Transverse colon (tissue), 3 donors: ENCODE measurements at regions not wholly inside any gene's neighbourhood (a gene's known extent, or its start where the extent isn't known, plus 50 kb on each side); places are given as distances from the start of the nearest gene placed in this dataset.

Experiments
- CTCF ChIP-seq, 5 experiments: fragments of 200-600 bp in 3 of 5; fragments of 450-650 bp in 2 of 5; sonication (generic) in 3 of 5; IDR thresholded peaks; 1 replicate in 2 of 5; 2 replicates in 3 of 5; pipeline ENCODE4 v1.5.1; 2016 to 2017; ENCODE audit warnings: antibody characterized with exemption in 5 of 5, inconsistent platforms in 3 of 5, mild to moderate bottlenecking in 2 of 5, moderate library complexity in 1 of 5
- POLR2A ChIP-seq: fragments of 450-650 bp; IDR thresholded peaks from one replicate; pipeline ENCODE4 v1.6.1; 2016; ENCODE audit warnings: antibody characterized with exemption, mild to moderate bottlenecking, moderate library complexity

GRCh38 chrX:131634900-131635299, 91.0 kb downstream of the OR13H1 start:
- no peak for TF ChIP-seq CTCF (IDR thresholded peaks at IDR 0.05)
- TF ChIP-seq POLR2A: no peak
